ENCODE measurements at regions not wholly inside any gene's neighbourhood (a gene's known extent, or its start where the extent isn't known, plus 50 kb on each side); places are given as distances from the start of the nearest gene placed in this dataset.
A peak's percentile ranks its signal among the peaks of the same experiment; 100 is the strongest.

DNA sequence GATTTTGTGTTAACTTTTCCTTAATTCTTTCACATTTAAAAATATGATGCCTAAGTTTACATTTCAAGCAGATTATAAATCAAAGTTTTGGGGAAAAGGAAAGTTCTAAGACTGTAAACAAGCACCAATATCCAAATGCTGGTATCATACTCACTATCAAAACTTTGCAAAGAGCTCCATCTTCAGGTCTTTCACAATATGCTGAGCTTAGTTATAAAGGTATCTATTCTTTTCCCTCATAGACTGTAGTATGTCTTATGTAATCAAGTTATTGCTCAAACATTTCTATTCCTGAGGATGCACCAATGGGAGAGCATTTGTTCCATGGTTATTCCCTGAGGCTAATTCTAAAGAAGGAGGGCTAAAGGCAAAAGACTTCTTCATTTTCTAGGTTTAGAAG lies 207.9 kb upstream of the FAM241A start:
- DNase-seq (ENCODE audit: low read depth, low spot score) (no peak), ATAC-seq (peak; percentile 85)
- Histone ChIP-seq H3K27me3 (ENCODE audit: control insufficient read depth, insufficient read depth, low read length) (no peaks in the 10 kb centered on the region), H3K4me3 (ENCODE audit: low read depth in 2 of 2, low read length in 2 of 2) (no peak overlapping the region), H3K9me3 (ENCODE audit: control insufficient read depth, insufficient read depth, low read depth, low read length) (no peaks in the 10 kb centered on the region), H3K36me3 (ENCODE audit: control insufficient read depth, insufficient read depth, low read length) (no peaks in the 10 kb centered on the region), H3K27ac (ENCODE audit: low read length) (no peak overlapping the region), H3K4me1 (ENCODE audit: control insufficient read depth, insufficient read depth, low read length) (no peaks in the 10 kb centered on the region)
- ChIA-PET POLR2A (no interaction called here), CTCF (interaction anchor here (0.6 to 1.0 kb wide), 2 partner anchors 83 to 307 kb away, joined by 3 read pairs; no protein-coding TSS in a partner anchor)
- in situ Hi-C loops (cut with HindIII; ENCODE audit: low pct_unique_long_range_greater_than_20kb, low sequenced_read_pairs) = no loop called here
- no TSS peak for BruUV-seq (replicated peaks)
- TF ChIP-seq POLR2AphosphoS5 (IDR thresholded peaks at IDR 0.05; ENCODE audit: low read depth, low read length) (no peak), SIN3A (IDR thresholded peaks at IDR 0.05; ENCODE audit: borderline replicate concordance, insufficient read depth, low read depth, low read length) (no peak), TCF7L2 (IDR thresholded peaks at IDR 0.05; ENCODE audit: low read depth, low read length) (no peak)
- TF ChIP-seq, protein P1, sequence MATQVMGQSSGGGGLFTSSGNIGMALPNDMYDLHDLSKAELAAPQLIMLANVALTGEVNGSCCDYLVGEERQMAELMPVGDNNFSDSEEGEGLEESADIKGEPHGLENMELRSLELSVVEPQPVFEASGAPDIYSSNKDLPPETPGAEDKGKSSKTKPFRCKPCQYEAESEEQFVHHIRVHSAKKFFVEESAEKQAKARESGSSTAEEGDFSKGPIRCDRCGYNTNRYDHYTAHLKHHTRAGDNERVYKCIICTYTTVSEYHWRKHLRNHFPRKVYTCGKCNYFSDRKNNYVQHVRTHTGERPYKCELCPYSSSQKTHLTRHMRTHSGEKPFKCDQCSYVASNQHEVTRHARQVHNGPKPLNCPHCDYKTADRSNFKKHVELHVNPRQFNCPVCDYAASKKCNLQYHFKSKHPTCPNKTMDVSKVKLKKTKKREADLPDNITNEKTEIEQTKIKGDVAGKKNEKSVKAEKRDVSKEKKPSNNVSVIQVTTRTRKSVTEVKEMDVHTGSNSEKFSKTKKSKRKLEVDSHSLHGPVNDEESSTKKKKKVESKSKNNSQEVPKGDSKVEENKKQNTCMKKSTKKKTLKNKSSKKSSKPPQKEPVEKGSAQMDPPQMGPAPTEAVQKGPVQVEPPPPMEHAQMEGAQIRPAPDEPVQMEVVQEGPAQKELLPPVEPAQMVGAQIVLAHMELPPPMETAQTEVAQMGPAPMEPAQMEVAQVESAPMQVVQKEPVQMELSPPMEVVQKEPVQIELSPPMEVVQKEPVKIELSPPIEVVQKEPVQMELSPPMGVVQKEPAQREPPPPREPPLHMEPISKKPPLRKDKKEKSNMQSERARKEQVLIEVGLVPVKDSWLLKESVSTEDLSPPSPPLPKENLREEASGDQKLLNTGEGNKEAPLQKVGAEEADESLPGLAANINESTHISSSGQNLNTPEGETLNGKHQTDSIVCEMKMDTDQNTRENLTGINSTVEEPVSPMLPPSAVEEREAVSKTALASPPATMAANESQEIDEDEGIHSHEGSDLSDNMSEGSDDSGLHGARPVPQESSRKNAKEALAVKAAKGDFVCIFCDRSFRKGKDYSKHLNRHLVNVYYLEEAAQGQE (IDR thresholded peaks at IDR 0.05; ENCODE audit: insufficient read depth in 1 of 2, low read depth in 2 of 2, low read length in 1 of 2) = no peak
- TF ChIP-seq, protein P2, sequence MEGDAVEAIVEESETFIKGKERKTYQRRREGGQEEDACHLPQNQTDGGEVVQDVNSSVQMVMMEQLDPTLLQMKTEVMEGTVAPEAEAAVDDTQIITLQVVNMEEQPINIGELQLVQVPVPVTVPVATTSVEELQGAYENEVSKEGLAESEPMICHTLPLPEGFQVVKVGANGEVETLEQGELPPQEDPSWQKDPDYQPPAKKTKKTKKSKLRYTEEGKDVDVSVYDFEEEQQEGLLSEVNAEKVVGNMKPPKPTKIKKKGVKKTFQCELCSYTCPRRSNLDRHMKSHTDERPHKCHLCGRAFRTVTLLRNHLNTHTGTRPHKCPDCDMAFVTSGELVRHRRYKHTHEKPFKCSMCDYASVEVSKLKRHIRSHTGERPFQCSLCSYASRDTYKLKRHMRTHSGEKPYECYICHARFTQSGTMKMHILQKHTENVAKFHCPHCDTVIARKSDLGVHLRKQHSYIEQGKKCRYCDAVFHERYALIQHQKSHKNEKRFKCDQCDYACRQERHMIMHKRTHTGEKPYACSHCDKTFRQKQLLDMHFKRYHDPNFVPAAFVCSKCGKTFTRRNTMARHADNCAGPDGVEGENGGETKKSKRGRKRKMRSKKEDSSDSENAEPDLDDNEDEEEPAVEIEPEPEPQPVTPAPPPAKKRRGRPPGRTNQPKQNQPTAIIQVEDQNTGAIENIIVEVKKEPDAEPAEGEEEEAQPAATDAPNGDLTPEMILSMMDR (IDR thresholded peaks at IDR 0.05) = peak; percentile 38; the same call in 1 of the 2 replicates
- intact Hi-C loops (cut with micrococcal nuclease; ENCODE audit: unreplicated experiment) = loop anchor here (5.0 kb wide), 1 partner anchor 295 kb away; no protein-coding TSS in a partner anchor

DNA sequence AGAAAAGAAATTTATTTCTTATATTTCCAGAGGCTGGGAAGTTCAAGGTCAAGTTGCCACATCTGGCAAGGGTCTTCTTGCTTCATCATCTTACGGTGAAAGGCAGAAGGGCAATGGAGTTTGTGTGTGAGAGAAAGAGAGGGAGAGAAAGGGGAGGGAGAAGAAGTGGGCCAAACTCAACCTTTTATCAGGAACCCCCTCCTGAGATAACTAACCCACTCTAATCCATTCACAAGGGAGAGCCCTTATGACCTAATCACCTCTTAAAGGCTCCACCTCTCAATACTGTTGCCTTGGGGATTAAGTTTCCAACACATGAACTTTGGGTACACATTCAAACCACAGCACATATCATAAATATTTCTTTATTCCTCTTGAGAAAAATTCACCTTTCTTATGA lies 203.3 kb upstream of the FAM241A start:
- no peaks in the 10 kb centered on the region for H3K4me1 ChIP-seq (ENCODE audit: control insufficient read depth, insufficient read depth, low read length)
- no TSS peak for BruUV-seq (replicated peaks)
- ATAC-seq = no peak
- in situ Hi-C loops (cut with HindIII; ENCODE audit: low pct_unique_long_range_greater_than_20kb, low sequenced_read_pairs) (no loop called here), intact Hi-C loops (cut with micrococcal nuclease; ENCODE audit: unreplicated experiment) (loop anchor here (5.0 kb wide), 1 partner anchor 90 kb away; no protein-coding TSS in a partner anchor)
- no peaks in the 10 kb centered on the region for H3K9me3 ChIP-seq (ENCODE audit: control insufficient read depth, insufficient read depth, low read depth, low read length)
- H3K36me3 ChIP-seq (ENCODE audit: control insufficient read depth, insufficient read depth, low read length) = no peaks in the 10 kb centered on the region
- H3K27ac ChIP-seq (ENCODE audit: low read length) = no peak overlapping the region
- H3K27me3 ChIP-seq (ENCODE audit: control insufficient read depth, insufficient read depth, low read length) = no peaks in the 10 kb centered on the region
- CTCF ChIA-PET = no interaction called here
- no peak for DNase-seq (ENCODE audit: low read depth, low spot score)
- H3K4me3 ChIP-seq (ENCODE audit: low read depth in 2 of 2, low read length in 2 of 2) = no peak overlapping the region
- POLR2A ChIA-PET = no interaction called here
- TF ChIP-seq SIN3A (IDR thresholded peaks at IDR 0.05; ENCODE audit: borderline replicate concordance, insufficient read depth, low read depth, low read length) = no peak
- TF ChIP-seq TCF7L2 (IDR thresholded peaks at IDR 0.05; ENCODE audit: low read depth, low read length) = no peak
- no peak for TF ChIP-seq POLR2AphosphoS5 (IDR thresholded peaks at IDR 0.05; ENCODE audit: low read depth, low read length)
- TF ChIP-seq, protein P2 (IDR thresholded peaks at IDR 0.05) = no peak
- TF ChIP-seq, protein P1 (IDR thresholded peaks at IDR 0.05; ENCODE audit: insufficient read depth in 1 of 2, low read depth in 2 of 2, low read length in 1 of 2) = no peak
